BLaER1 treated with 17β-estradiol and CSF1 and Interleukin-3, amounts not matched to agents 10 nM and 100 nM (cell line): ENCODE measurements at regions not wholly inside any gene's neighbourhood (a gene's known extent, or its start where the extent isn't known, plus 50 kb on each side); places are given as distances from the start of the nearest gene placed in this dataset.

Experiments
- H3K27ac ChIP-seq, 11 experiments: shearing (Covaris generic); formaldehyde crosslinking; 2 replicates each; pipeline ENCODE4 v1.8.1; 2022
- H3K27me3 ChIP-seq, 11 experiments: shearing (Covaris generic); formaldehyde crosslinking; 2 replicates each; pipeline ENCODE4 v1.8.1; 2022
- H3K36me3 ChIP-seq, 11 experiments: shearing (Covaris generic); formaldehyde crosslinking; 2 replicates each; pipeline ENCODE4 v1.8.1; 2022
- H3K4me1 ChIP-seq, 10 experiments: shearing (Covaris generic); formaldehyde crosslinking; 2 replicates each; pipeline ENCODE4 v1.8.1; 2022
- H3K4me2 ChIP-seq, 11 experiments: shearing (Covaris generic); formaldehyde crosslinking; 2 replicates each; pipeline ENCODE4 v1.8.1; 2022
- H3K4me3 ChIP-seq, 10 experiments: shearing (Covaris generic); formaldehyde crosslinking; 2 replicates each; pipeline ENCODE4 v1.8.1; 2022
- H3K9ac ChIP-seq, 11 experiments: shearing (Covaris generic); formaldehyde crosslinking; 2 replicates each; pipeline ENCODE4 v1.8.1; 2022
- H3K9me3 ChIP-seq, 11 experiments: shearing (Covaris generic); formaldehyde crosslinking; replicated peaks in 1 of 11; 2 replicates each; pipeline ENCODE4 v1.8.1; 2022
- H4K20me1 ChIP-seq, 11 experiments: shearing (Covaris generic); formaldehyde crosslinking; 2 replicates each; pipeline ENCODE4 v1.8.1; 2022
- Cebpa-rat ChIP-seq, 11 experiments: shearing (Covaris generic); IDR thresholded peaks; 2 replicates each; pipeline ENCODE4 v1.8.1; 2022

- TF ChIP-seq Cebpa-rat (IDR thresholded peaks at IDR 0.05) = no peak
- no peak overlapping the region for H3K27ac ChIP-seq
- no peaks in the 10 kb centered on the region for H3K9me3 ChIP-seq
- H3K4me1 ChIP-seq = peaks cover 0 to 8% (median 5%) of the 10 kb centered on the region in 10 experiments; a peak in 13 of 20 replicates
- no peak overlapping the region for H3K4me3 ChIP-seq
- no peak overlapping the region for H3K9ac ChIP-seq
- H3K27me3 ChIP-seq = no peaks in the 10 kb centered on the region
- no peak overlapping the region for H3K4me2 ChIP-seq
- H4K20me1 ChIP-seq = no peaks in the 10 kb centered on the region
- no peaks in the 10 kb centered on the region for H3K36me3 ChIP-seq
Measured at GRCh38 chr12:63042646-63043045, 107.7 kb upstream of the PPM1H start.

GRCh38 chr12:63041601-63042000 is 106.7 kb upstream of the PPM1H start:
- no peak overlapping the region for H3K4me3 ChIP-seq
- H4K20me1 ChIP-seq = no peaks in the 10 kb centered on the region
- no peaks in the 10 kb centered on the region for H3K36me3 ChIP-seq
- H3K27ac ChIP-seq = no peak overlapping the region
- H3K4me2 ChIP-seq = no peak overlapping the region
- H3K27me3 ChIP-seq = no peaks in the 10 kb centered on the region
- TF ChIP-seq Cebpa-rat (IDR thresholded peaks at IDR 0.05) = no peak
- H3K9ac ChIP-seq = no peak overlapping the region
- no peaks in the 10 kb centered on the region for H3K9me3 ChIP-seq
- H3K4me1 ChIP-seq = peaks cover 0 to 8% (median 5%) of the 10 kb centered on the region in 10 experiments; a peak in 13 of 20 replicates

GRCh38 chr12:63040526-63041220 is 105.7 kb upstream of the PPM1H start:
- no peaks in the 10 kb centered on the region for H3K27me3 ChIP-seq
- no peak overlapping the region for H3K27ac ChIP-seq
- H3K4me2 ChIP-seq = no peak overlapping the region
- peaks cover 0 to under 1% (median 0%) of the 10 kb centered on the region in 10 experiments; a peak in 3 of 20 replicates for H3K4me1 ChIP-seq
- no peaks in the 10 kb centered on the region for H3K9me3 ChIP-seq
- H3K36me3 ChIP-seq = no peaks in the 10 kb centered on the region
- H3K4me3 ChIP-seq = no peak overlapping the region
- TF ChIP-seq Cebpa-rat (IDR thresholded peaks at IDR 0.05) = no peak
- H3K9ac ChIP-seq = no peak overlapping the region
- H4K20me1 ChIP-seq = no peaks in the 10 kb centered on the region

GRCh38 chr12:63038713-63039100 is 103.8 kb upstream of the PPM1H start:
- no peak overlapping the region for H3K4me2 ChIP-seq
- H4K20me1 ChIP-seq = no peaks in the 10 kb centered on the region
- no peaks in the 10 kb centered on the region for H3K36me3 ChIP-seq
- H3K9ac ChIP-seq = no peak overlapping the region
- no peaks in the 10 kb centered on the region for H3K27me3 ChIP-seq
- no peak overlapping the region for H3K27ac ChIP-seq
- no peak overlapping the region for H3K4me3 ChIP-seq
- no peaks in the 10 kb centered on the region for H3K4me1 ChIP-seq
- peaks cover 0 to 3% (median 0%) of the 10 kb centered on the region in 11 experiments; a peak in 1 of 22 replicates for H3K9me3 ChIP-seq
- no peak for TF ChIP-seq Cebpa-rat (IDR thresholded peaks at IDR 0.05)

GRCh38 chr12:63037746-63038712 is 103.1 kb upstream of the PPM1H start:
- Histone ChIP-seq H3K9ac (no peak overlapping the region), H3K4me3 (no peak overlapping the region), H4K20me1 (no peaks in the 10 kb centered on the region), H3K27me3 (no peaks in the 10 kb centered on the region), H3K36me3 (no peaks in the 10 kb centered on the region), H3K9me3 (peaks cover 0 to 5% (median 0%) of the 10 kb centered on the region in 11 experiments; a peak in 1 of 22 replicates), H3K4me2 (no peak overlapping the region), H3K4me1 (no peaks in the 10 kb centered on the region), H3K27ac (no peak overlapping the region)
- TF ChIP-seq Cebpa-rat (IDR thresholded peaks at IDR 0.05) = no peak

- Histone ChIP-seq H3K9ac (no peak overlapping the region), H3K4me2 (no peak overlapping the region), H3K27ac (no peak overlapping the region), H3K36me3 (no peaks in the 10 kb centered on the region), H3K4me3 (no peak overlapping the region), H4K20me1 (no peaks in the 10 kb centered on the region), H3K27me3 (no peaks in the 10 kb centered on the region), H3K4me1 (no peaks in the 10 kb centered on the region), H3K9me3 (peaks cover 0 to 5% (median 0%) of the 10 kb centered on the region in 11 experiments; a peak in 1 of 22 replicates)
- TF ChIP-seq Cebpa-rat (IDR thresholded peaks at IDR 0.05) = no peak
Measured at GRCh38 chr12:63036974-63037335, 102.0 kb upstream of the PPM1H start.

GRCh38 chr12:63036216-63036973 is 101.4 kb upstream of the PPM1H start:
- Histone ChIP-seq H3K4me1 (no peaks in the 10 kb centered on the region), H3K36me3 (no peaks in the 10 kb centered on the region), H3K9ac (no peak overlapping the region), H3K4me2 (no peak overlapping the region), H4K20me1 (no peaks in the 10 kb centered on the region), H3K9me3 (peaks cover 0 to 5% (median 0%) of the 10 kb centered on the region in 11 experiments; a peak in 1 of 22 replicates), H3K27ac (no peak overlapping the region), H3K4me3 (no peak overlapping the region), H3K27me3 (no peaks in the 10 kb centered on the region)
- no peak for TF ChIP-seq Cebpa-rat (IDR thresholded peaks at IDR 0.05)

GRCh38 chr12:63034601-63035000 is 99.7 kb upstream of the PPM1H start:
- Histone ChIP-seq H4K20me1 (no peaks in the 10 kb centered on the region), H3K36me3 (no peaks in the 10 kb centered on the region), H3K4me2 (no peak overlapping the region), H3K9ac (no peak overlapping the region), H3K27ac (no peak overlapping the region), H3K27me3 (no peaks in the 10 kb centered on the region), H3K4me1 (no peaks in the 10 kb centered on the region), H3K9me3 (peaks cover 0 to 5% (median 0%) of the 10 kb centered on the region in 11 experiments; a peak in 1 of 22 replicates), H3K4me3 (no peak overlapping the region)
- TF ChIP-seq Cebpa-rat (IDR thresholded peaks at IDR 0.05) = no peak

GRCh38 chr12:63029676-63030075 is 94.7 kb upstream of the PPM1H start:
- H3K27ac ChIP-seq = no peak overlapping the region
- H3K36me3 ChIP-seq = no peaks in the 10 kb centered on the region

More at GRCh38 chr12:63029676-63030075, 94.7 kb upstream of the PPM1H start:
- no peaks in the 10 kb centered on the region for H4K20me1 ChIP-seq
- H3K4me3 ChIP-seq = no peak overlapping the region
- no peak overlapping the region for H3K4me2 ChIP-seq
- H3K4me1 ChIP-seq = no peaks in the 10 kb centered on the region
- no peaks in the 10 kb centered on the region for H3K27me3 ChIP-seq
- H3K9me3 ChIP-seq = peaks cover 0 to 5% (median 0%) of the 10 kb centered on the region in 11 experiments; a peak in 1 of 22 replicates
- no peak for TF ChIP-seq Cebpa-rat (IDR thresholded peaks at IDR 0.05)
- no peak overlapping the region for H3K9ac ChIP-seq
